Endodermal cell (in vitro differentiated cells): ENCODE measurements at regions not wholly inside any gene's neighbourhood (a gene's known extent, or its start where the extent isn't known, plus 50 kb on each side); places are given as distances from the start of the nearest gene placed in this dataset.
"Not testable (repeated sequence)": the region's sequence is repeated elsewhere in the genome, so short reads cannot be mapped to it uniquely, and the experiment has no call there.

ENCODE experiments used
- DNase-seq: peaks from one replicate; pipeline ENCODE4 v3.0.0-alpha.2; 2017
- H3K27ac ChIP-seq: 2 replicates; pipeline ENCODE4 v1.5.1; 2013; ENCODE audit warnings: mild to moderate bottlenecking, low read depth, low read length, moderate library complexity
- H3K27me3 ChIP-seq: 2 replicates; pipeline ENCODE4 v1.6.1; 2013; ENCODE audit warnings: mild to moderate bottlenecking, low read length, moderate library complexity; ENCODE audit not compliant: insufficient read depth, control insufficient read depth, poor library complexity, severe bottlenecking
- H3K36me3 ChIP-seq: 2 replicates; pipeline ENCODE4 v1.7.0; 2013; ENCODE audit warnings: mild to moderate bottlenecking, low read length, moderate library complexity; ENCODE audit not compliant: control insufficient read depth, insufficient read depth
- H3K4me1 ChIP-seq: one replicate; pipeline ENCODE4 v1.7.0; 2013; ENCODE audit warnings: low read length; ENCODE audit not compliant: control insufficient read depth, insufficient read depth
- H3K4me3 ChIP-seq: 2 replicates; pipeline ENCODE4 v1.5.1; 2013; ENCODE audit warnings: mild to moderate bottlenecking, low read length, moderate library complexity
- H3K9ac ChIP-seq: 2 replicates; pipeline ENCODE4 v1.6.1; 2013; ENCODE audit warnings: mild to moderate bottlenecking, low read length, moderate library complexity; ENCODE audit not compliant: poor library complexity, severe bottlenecking; ENCODE audit errors: extremely low read depth
- H3K9me3 ChIP-seq: 2 replicates; pipeline ENCODE4 v1.6.1; 2013; ENCODE audit warnings: mild to moderate bottlenecking, low read length, moderate library complexity; ENCODE audit not compliant: control insufficient read depth
- H3K27ac Mint-ChIP-seq: 2 replicates; pipeline ENCODE4 v1.8.0; 2020; ENCODE audit warnings: mixed read lengths
- H3K27me3 Mint-ChIP-seq: 2 replicates; pipeline ENCODE4 v1.8.0; 2021; ENCODE audit warnings: mild to moderate bottlenecking, mixed read lengths; ENCODE audit not compliant: insufficient read depth
- H3K36me3 Mint-ChIP-seq: 2 replicates; pipeline ENCODE4 v1.8.0; 2020; ENCODE audit warnings: low read depth, mixed read lengths
- H3K4me1 Mint-ChIP-seq: 2 replicates; pipeline ENCODE4 v1.8.0; 2020; ENCODE audit warnings: mixed read lengths
- H3K4me3 Mint-ChIP-seq: 2 replicates; pipeline ENCODE4 v1.8.0; 2020; ENCODE audit warnings: mild to moderate bottlenecking, moderate library complexity, mixed read lengths
- H3K9me3 Mint-ChIP-seq: 2 replicates; pipeline ENCODE4 v1.8.0; 2020; ENCODE audit warnings: mild to moderate bottlenecking, mixed read lengths
- WGBS, 2 experiments: methylation state at CpG; one replicate each; pipeline versions ENCODE4 v1.1.5 to v1.1.7; 2013; ENCODE audit warnings: missing lambda C conversion rate in 2 of 2, mixed read lengths in 1 of 2; ENCODE audit not compliant: insufficient coverage in 1 of 2, insufficient read length in 1 of 2; 5-methylcytosine and 5-hydroxymethylcytosine counted together
- TF ChIP-seq, protein P1 (sequence below): fragments of 200-600 bp; sonication (generic); conservative IDR thresholded peaks from 2 replicates; pipeline ENCODE4 v1.5.0; 2021; ENCODE audit warnings: antibody characterized with exemption, mild to moderate bottlenecking

- H3K27me3 Mint-ChIP-seq = no peaks in the 10 kb centered on the region
- Histone ChIP-seq H3K9ac (no peak overlapping the region), H3K9me3 (no peaks in the 10 kb centered on the region), H3K4me3 (no peak overlapping the region), H3K27me3 (no peaks in the 10 kb centered on the region), H3K4me1 (no peaks in the 10 kb centered on the region), H3K36me3 (no peaks in the 10 kb centered on the region), H3K27ac (no peak overlapping the region)
- no peaks in the 10 kb centered on the region for H3K36me3 Mint-ChIP-seq
- TF ChIP-seq, protein P1, sequence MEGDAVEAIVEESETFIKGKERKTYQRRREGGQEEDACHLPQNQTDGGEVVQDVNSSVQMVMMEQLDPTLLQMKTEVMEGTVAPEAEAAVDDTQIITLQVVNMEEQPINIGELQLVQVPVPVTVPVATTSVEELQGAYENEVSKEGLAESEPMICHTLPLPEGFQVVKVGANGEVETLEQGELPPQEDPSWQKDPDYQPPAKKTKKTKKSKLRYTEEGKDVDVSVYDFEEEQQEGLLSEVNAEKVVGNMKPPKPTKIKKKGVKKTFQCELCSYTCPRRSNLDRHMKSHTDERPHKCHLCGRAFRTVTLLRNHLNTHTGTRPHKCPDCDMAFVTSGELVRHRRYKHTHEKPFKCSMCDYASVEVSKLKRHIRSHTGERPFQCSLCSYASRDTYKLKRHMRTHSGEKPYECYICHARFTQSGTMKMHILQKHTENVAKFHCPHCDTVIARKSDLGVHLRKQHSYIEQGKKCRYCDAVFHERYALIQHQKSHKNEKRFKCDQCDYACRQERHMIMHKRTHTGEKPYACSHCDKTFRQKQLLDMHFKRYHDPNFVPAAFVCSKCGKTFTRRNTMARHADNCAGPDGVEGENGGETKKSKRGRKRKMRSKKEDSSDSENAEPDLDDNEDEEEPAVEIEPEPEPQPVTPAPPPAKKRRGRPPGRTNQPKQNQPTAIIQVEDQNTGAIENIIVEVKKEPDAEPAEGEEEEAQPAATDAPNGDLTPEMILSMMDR = no peak
- peaks cover 2% of the 10 kb centered on the region for H3K4me1 Mint-ChIP-seq
- no peak overlapping the region for H3K27ac Mint-ChIP-seq
- no peaks in the 10 kb centered on the region for H3K9me3 Mint-ChIP-seq
- no peak overlapping the region for H3K4me3 Mint-ChIP-seq
- no peak for DNase-seq
- WGBS, 2 experiments = 100% methylated on average over 1 to 2 of the region's 2 CpGs
These were observed 721.4 kb downstream of the RFPL4B start for GRCh38 chr6:113068570-113068969.

- not testable (repeated sequence) for H3K27ac Mint-ChIP-seq, H3K9me3 ChIP-seq, H3K4me1 ChIP-seq, H3K27me3 ChIP-seq, H3K27ac ChIP-seq, H3K4me1 Mint-ChIP-seq, H3K36me3 Mint-ChIP-seq, H3K4me3 Mint-ChIP-seq, H3K4me3 ChIP-seq, H3K27me3 Mint-ChIP-seq, H3K36me3 ChIP-seq, H3K9ac ChIP-seq, DNase-seq, H3K9me3 Mint-ChIP-seq
- 82 to 95% methylated on average over 2 to 3 of the region's 3 CpGs for WGBS, 2 experiments
These were observed 723.6 kb downstream of the RFPL4B start for GRCh38 chr6:113070681-113071080.

DNA sequence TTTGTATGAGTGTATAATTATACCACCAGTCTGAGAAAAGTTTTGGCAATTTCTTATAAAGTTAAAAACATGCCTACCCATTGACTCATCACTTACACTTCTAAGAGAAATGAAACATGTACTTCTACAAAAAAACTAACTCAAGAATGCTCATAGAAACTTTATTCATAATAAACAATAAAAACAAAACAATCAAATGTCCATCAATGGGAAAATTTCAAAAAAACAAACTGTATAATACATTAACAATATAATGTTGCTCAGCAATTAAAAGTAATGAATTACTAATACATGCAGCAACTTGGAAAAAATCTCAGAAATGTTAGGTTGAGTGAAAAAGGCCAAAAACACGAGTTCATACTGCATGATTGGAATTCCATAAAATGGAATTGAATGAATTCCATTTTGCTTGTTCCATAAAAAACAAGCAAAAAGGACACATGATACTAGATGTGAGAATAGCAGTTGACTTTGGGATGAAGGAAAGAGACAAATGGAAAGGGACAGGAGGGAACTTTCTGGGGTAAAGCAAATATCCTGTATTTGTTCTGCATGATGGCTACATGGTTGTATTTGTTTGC is 726.6 kb downstream of the RFPL4B start:
- DNase-seq = no peak
- Histone ChIP-seq H3K4me3 (no peak overlapping the region), H3K9me3 (no peaks in the 10 kb centered on the region), H3K4me1 (no peaks in the 10 kb centered on the region), H3K9ac (no peak overlapping the region), H3K36me3 (no peaks in the 10 kb centered on the region), H3K27ac (no peak overlapping the region), H3K27me3 (no peaks in the 10 kb centered on the region)
- Mint-ChIP-seq H3K4me1 (peaks cover 3% of the 10 kb centered on the region), H3K27ac (no peak overlapping the region), H3K36me3 (no peaks in the 10 kb centered on the region), H3K9me3 (no peaks in the 10 kb centered on the region), H3K4me3 (no peak overlapping the region), H3K27me3 (no peaks in the 10 kb centered on the region)
- TF ChIP-seq, protein P1 = no peak
- WGBS, 2 experiments = 78 to 85% methylated on average over 1 of the region's 1 CpG

GRCh38 chr6:113076116-113076515 is 729.0 kb downstream of the RFPL4B start:
- no peak overlapping the region for H3K27ac Mint-ChIP-seq
- H3K27me3 Mint-ChIP-seq = no peaks in the 10 kb centered on the region
- H3K4me1 Mint-ChIP-seq = peaks cover 3% of the 10 kb centered on the region
- H3K9me3 Mint-ChIP-seq = no peaks in the 10 kb centered on the region
- H3K27me3 ChIP-seq = no peaks in the 10 kb centered on the region
- no peaks in the 10 kb centered on the region for H3K9me3 ChIP-seq
- WGBS, 2 experiments = 87 to 93% methylated on average over 3 of the region's 3 CpGs
- H3K36me3 Mint-ChIP-seq = no peaks in the 10 kb centered on the region
- no peak overlapping the region for H3K27ac ChIP-seq
- no peak overlapping the region for H3K4me3 Mint-ChIP-seq
- H3K9ac ChIP-seq = no peak overlapping the region
- H3K36me3 ChIP-seq = no peaks in the 10 kb centered on the region
- TF ChIP-seq, protein P1 = no peak
- H3K4me3 ChIP-seq = no peak overlapping the region
- no peaks in the 10 kb centered on the region for H3K4me1 ChIP-seq
- no peak for DNase-seq
